GM23338 (cell line): ENCODE measurements at regions not wholly inside any gene's neighbourhood (a gene's known extent, or its start where the extent isn't known, plus 50 kb on each side); places are given as distances from the start of the nearest gene placed in this dataset.

Source experiments
- ATAC-seq: fragments of 200-7000 bp; cut with Tn5 transposase; 3 replicates; pipeline ENCODE4 v1.9.1; 2020
- DNase-seq: peaks from one replicate; pipeline ENCODE4 v3.0.0-alpha.2; 2015; ENCODE audit warnings: low spot score
- H2AFZ ChIP-seq: fragments of 200-600 bp; sonication (generic); 2 replicates; pipeline ENCODE4 v1.8.0; 2016; ENCODE audit warnings: antibody characterized with exemption, mild to moderate bottlenecking, moderate library complexity
- H3F3A ChIP-seq: fragments of 200-600 bp; sonication (generic); replicated peaks from 2 replicates; pipeline ENCODE4 v1.8.0; 2017; ENCODE audit warnings: antibody characterized with exemption, mixed run types, low read depth
- H3K27ac ChIP-seq: fragments of 200-600 bp; sonication (generic); 2 replicates; pipeline ENCODE4 v1.6.1; 2016; ENCODE audit warnings: low read depth
- H3K27me3 ChIP-seq: fragments of 200-600 bp; sonication (generic); 2 replicates; pipeline ENCODE4 v1.8.0; 2016; ENCODE audit warnings: mild to moderate bottlenecking, mixed run types, moderate library complexity; ENCODE audit not compliant: insufficient read depth
- H3K36me3 ChIP-seq: fragments of 200-600 bp; sonication (generic); 2 replicates; pipeline ENCODE4 v1.8.0; 2016; ENCODE audit warnings: mild to moderate bottlenecking; ENCODE audit not compliant: insufficient read depth
- H3K4me1 ChIP-seq: fragments of 200-600 bp; sonication (generic); 2 replicates; pipeline ENCODE4 v1.8.0; 2016; ENCODE audit warnings: mild to moderate bottlenecking, moderate library complexity; ENCODE audit not compliant: insufficient read depth
- H3K4me2 ChIP-seq: fragments of 200-600 bp; sonication (generic); 2 replicates; pipeline ENCODE4 v1.7.1; 2017; ENCODE audit warnings: mixed run types
- H3K4me3 ChIP-seq: fragments of 200-600 bp; sonication (generic); 2 replicates; pipeline ENCODE4 v1.6.1; 2016; ENCODE audit warnings: mixed run types
- H3K79me2 ChIP-seq: fragments of 200-600 bp; sonication (generic); replicated peaks from 2 replicates; pipeline ENCODE4 v1.8.0; 2017; ENCODE audit warnings: mild to moderate bottlenecking; ENCODE audit not compliant: insufficient read depth
- H3K9me2 ChIP-seq: fragments of 200-600 bp; sonication (generic); 2 replicates; pipeline ENCODE4 v1.8.0; 2017; ENCODE audit not compliant: insufficient read depth
- H4K20me1 ChIP-seq: fragments of 200-600 bp; sonication (generic); replicated peaks from 2 replicates; pipeline ENCODE4 v1.8.0; 2017; ENCODE audit warnings: mild to moderate bottlenecking; ENCODE audit not compliant: insufficient read depth
- H3K27ac Mint-ChIP-seq: 2 replicates; pipeline ENCODE4 v1.8.0; 2020; ENCODE audit warnings: inconsistent platforms, mild to moderate bottlenecking, moderate library complexity, mixed read lengths
- H3K27me3 Mint-ChIP-seq: 3 replicates; pipeline ENCODE4 v1.8.0; 2022; ENCODE audit warnings: low read depth, mild to moderate bottlenecking, moderate library complexity, mixed read lengths, inconsistent platforms; ENCODE audit not compliant: insufficient read depth, poor library complexity
- H3K36me3 Mint-ChIP-seq: 3 replicates; pipeline ENCODE4 v1.8.0; 2021; ENCODE audit warnings: low read depth, mild to moderate bottlenecking, inconsistent platforms, moderate library complexity, mixed read lengths
- H3K4me1 Mint-ChIP-seq: 3 replicates; pipeline ENCODE4 v1.8.0; 2020; ENCODE audit warnings: mild to moderate bottlenecking, inconsistent platforms, mixed read lengths
- H3K4me3 Mint-ChIP-seq: 3 replicates; pipeline ENCODE4 v1.8.0; 2021; ENCODE audit warnings: moderate library complexity, mild to moderate bottlenecking, inconsistent platforms, mixed read lengths
- H3K9me3 Mint-ChIP-seq: 3 replicates; pipeline ENCODE4 v1.8.0; 2020; ENCODE audit warnings: moderate library complexity, mild to moderate bottlenecking, inconsistent platforms, mixed read lengths
- CREB1 ChIP-seq: fragments of 250-450 bp; sonication (Bioruptor Pico); IDR thresholded peaks from 2 replicates; pipeline ENCODE4 v1.5.0; 2020; ENCODE audit warnings: low read depth, mild to moderate bottlenecking, moderate library complexity
- EZH2 ChIP-seq: fragments of 200-600 bp; sonication (generic); IDR thresholded peaks from one replicate; pipeline ENCODE4 v1.8.0; 2017; ENCODE audit warnings: antibody characterized with exemption, mild to moderate bottlenecking, low read depth; ENCODE audit not compliant: unreplicated experiment
- EZH2phosphoT487 ChIP-seq: fragments of 200-600 bp; sonication (generic); IDR thresholded peaks from one replicate; pipeline ENCODE4 v1.8.1; 2018; ENCODE audit warnings: antibody characterized with exemption; ENCODE audit not compliant: unreplicated experiment
- JUNB ChIP-seq: IDR thresholded peaks from one replicate; pipeline ENCODE4 v1.6.1; 2016; ENCODE audit warnings: antibody characterized with exemption; ENCODE audit not compliant: unreplicated experiment
- NANOG ChIP-seq: IDR thresholded peaks from 2 replicates; pipeline ENCODE4 v1.6.1; 2016; ENCODE audit warnings: antibody characterized with exemption, borderline replicate concordance
- POLR2AphosphoS5 ChIP-seq: IDR thresholded peaks from 2 replicates; pipeline ENCODE4 v1.6.1; 2016; ENCODE audit warnings: antibody characterized with exemption, low read depth
- STAT1 ChIP-seq: IDR thresholded peaks from one replicate; pipeline ENCODE4 v1.6.1; 2016; ENCODE audit warnings: antibody characterized with exemption; ENCODE audit not compliant: unreplicated experiment
- ZNF114 ChIP-seq: fragments of 250-450 bp; sonication (Bioruptor Pico); IDR thresholded peaks from 2 replicates; pipeline ENCODE4 v1.5.0; 2020; ENCODE audit warnings: mild to moderate bottlenecking, moderate library complexity
- ZNF331 ChIP-seq: fragments of 250-450 bp; sonication (Bioruptor Pico); IDR thresholded peaks from 2 replicates; pipeline ENCODE4 v1.5.0; 2020; ENCODE audit warnings: low read depth, mild to moderate bottlenecking, moderate library complexity
- TF ChIP-seq, protein P1 (sequence below), 2 experiments: fragments of 200-600 bp in 1 of 2; sonication (generic) in 1 of 2; conservative IDR thresholded peaks; 2 replicates each; pipeline versions ENCODE4 v1.5.1 to v1.6.1; 2016 to 2017; ENCODE audit warnings: antibody characterized with exemption in 2 of 2, low read depth in 2 of 2, mild to moderate bottlenecking in 2 of 2, moderate library complexity in 1 of 2
- TF ChIP-seq, protein P2 (sequence below): fragments of 250-450 bp; sonication (Bioruptor Pico); IDR thresholded peaks from 2 replicates; pipeline ENCODE4 v1.5.0; 2020; ENCODE audit warnings: mild to moderate bottlenecking, moderate library complexity
- TF ChIP-seq, protein P3 (sequence below): IDR thresholded peaks from one replicate; pipeline ENCODE4 v1.6.1; 2018; ENCODE audit warnings: antibody characterized with exemption; ENCODE audit not compliant: unreplicated experiment
- TF ChIP-seq, protein P4 (sequence below): IDR thresholded peaks from 2 replicates; pipeline ENCODE4 v1.6.1; 2016; ENCODE audit warnings: antibody characterized with exemption

DNA sequence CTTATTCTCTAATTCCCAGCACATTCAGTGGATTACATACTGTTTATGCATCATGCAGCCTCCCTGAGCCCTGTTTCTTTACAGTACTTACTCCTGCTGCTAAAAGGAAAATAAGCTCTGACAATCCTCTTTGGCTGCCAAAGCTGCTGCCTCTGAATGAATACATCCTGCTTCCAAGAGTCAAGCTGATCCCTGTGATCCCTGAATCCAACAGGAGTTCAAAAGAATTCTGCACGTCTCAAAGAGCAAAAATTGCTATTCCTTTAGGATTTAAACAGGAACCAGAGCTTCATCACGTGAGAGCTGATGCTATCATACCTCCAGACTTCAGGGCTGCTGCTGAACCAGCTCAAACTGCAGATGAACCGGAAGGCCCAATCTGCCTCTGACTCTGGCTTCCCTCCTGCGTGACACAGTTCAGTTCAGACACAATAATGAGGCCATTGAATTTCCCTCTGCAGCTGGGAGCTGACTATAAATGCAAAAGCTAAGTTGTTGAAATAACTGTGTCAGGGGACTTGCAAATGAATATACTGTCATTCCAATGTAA, 851.0 kb upstream of the PHF14 start:
- Histone ChIP-seq H3K9me2 (no peaks in the 10 kb centered on the region), H3K36me3 (no peaks in the 10 kb centered on the region), H3K27ac (0 out of 2 replicates have a peak overlapping the region, but pooled peaks have one; percentile 47), H3K79me2 (no peaks in the 10 kb centered on the region), H4K20me1 (no peaks in the 10 kb centered on the region), H3F3A (no peaks in the 10 kb centered on the region), H3K4me3 (no peak overlapping the region), H3K4me2 (0 out of 2 replicates have a peak overlapping the region, but pooled peaks have one; percentile 17), H3K27me3 (no peaks in the 10 kb centered on the region), H3K4me1 (peaks cover 23% of the 10 kb centered on the region), H2AFZ (peak overlapping the region; percentile 90)
- Mint-ChIP-seq H3K27ac (no peak overlapping the region), H3K4me1 (peaks cover 21% of the 10 kb centered on the region), H3K9me3 (no peaks in the 10 kb centered on the region), H3K4me3 (no peak overlapping the region), H3K36me3 (no peaks in the 10 kb centered on the region), H3K27me3 (no peaks in the 10 kb centered on the region)
- ATAC-seq (peak; percentile 71), DNase-seq (peak; percentile 22)
- TF ChIP-seq, protein P1, sequence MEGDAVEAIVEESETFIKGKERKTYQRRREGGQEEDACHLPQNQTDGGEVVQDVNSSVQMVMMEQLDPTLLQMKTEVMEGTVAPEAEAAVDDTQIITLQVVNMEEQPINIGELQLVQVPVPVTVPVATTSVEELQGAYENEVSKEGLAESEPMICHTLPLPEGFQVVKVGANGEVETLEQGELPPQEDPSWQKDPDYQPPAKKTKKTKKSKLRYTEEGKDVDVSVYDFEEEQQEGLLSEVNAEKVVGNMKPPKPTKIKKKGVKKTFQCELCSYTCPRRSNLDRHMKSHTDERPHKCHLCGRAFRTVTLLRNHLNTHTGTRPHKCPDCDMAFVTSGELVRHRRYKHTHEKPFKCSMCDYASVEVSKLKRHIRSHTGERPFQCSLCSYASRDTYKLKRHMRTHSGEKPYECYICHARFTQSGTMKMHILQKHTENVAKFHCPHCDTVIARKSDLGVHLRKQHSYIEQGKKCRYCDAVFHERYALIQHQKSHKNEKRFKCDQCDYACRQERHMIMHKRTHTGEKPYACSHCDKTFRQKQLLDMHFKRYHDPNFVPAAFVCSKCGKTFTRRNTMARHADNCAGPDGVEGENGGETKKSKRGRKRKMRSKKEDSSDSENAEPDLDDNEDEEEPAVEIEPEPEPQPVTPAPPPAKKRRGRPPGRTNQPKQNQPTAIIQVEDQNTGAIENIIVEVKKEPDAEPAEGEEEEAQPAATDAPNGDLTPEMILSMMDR (conservative IDR thresholded peaks at IDR 0.05; ENCODE audit: low read depth in 2 of 2) = no peak
- TF ChIP-seq POLR2AphosphoS5 (no peak), JUNB (no peak), EZH2 (no peak), NANOG (no peak), CREB1 (CRISPR knock-in tag) (no peak), STAT1 (no peak), ZNF114 (CRISPR knock-in tag) (no peak), ZNF331 (CRISPR knock-in tag) (no peak), EZH2phosphoT487 (no peak)
- TF ChIP-seq, protein P2, sequence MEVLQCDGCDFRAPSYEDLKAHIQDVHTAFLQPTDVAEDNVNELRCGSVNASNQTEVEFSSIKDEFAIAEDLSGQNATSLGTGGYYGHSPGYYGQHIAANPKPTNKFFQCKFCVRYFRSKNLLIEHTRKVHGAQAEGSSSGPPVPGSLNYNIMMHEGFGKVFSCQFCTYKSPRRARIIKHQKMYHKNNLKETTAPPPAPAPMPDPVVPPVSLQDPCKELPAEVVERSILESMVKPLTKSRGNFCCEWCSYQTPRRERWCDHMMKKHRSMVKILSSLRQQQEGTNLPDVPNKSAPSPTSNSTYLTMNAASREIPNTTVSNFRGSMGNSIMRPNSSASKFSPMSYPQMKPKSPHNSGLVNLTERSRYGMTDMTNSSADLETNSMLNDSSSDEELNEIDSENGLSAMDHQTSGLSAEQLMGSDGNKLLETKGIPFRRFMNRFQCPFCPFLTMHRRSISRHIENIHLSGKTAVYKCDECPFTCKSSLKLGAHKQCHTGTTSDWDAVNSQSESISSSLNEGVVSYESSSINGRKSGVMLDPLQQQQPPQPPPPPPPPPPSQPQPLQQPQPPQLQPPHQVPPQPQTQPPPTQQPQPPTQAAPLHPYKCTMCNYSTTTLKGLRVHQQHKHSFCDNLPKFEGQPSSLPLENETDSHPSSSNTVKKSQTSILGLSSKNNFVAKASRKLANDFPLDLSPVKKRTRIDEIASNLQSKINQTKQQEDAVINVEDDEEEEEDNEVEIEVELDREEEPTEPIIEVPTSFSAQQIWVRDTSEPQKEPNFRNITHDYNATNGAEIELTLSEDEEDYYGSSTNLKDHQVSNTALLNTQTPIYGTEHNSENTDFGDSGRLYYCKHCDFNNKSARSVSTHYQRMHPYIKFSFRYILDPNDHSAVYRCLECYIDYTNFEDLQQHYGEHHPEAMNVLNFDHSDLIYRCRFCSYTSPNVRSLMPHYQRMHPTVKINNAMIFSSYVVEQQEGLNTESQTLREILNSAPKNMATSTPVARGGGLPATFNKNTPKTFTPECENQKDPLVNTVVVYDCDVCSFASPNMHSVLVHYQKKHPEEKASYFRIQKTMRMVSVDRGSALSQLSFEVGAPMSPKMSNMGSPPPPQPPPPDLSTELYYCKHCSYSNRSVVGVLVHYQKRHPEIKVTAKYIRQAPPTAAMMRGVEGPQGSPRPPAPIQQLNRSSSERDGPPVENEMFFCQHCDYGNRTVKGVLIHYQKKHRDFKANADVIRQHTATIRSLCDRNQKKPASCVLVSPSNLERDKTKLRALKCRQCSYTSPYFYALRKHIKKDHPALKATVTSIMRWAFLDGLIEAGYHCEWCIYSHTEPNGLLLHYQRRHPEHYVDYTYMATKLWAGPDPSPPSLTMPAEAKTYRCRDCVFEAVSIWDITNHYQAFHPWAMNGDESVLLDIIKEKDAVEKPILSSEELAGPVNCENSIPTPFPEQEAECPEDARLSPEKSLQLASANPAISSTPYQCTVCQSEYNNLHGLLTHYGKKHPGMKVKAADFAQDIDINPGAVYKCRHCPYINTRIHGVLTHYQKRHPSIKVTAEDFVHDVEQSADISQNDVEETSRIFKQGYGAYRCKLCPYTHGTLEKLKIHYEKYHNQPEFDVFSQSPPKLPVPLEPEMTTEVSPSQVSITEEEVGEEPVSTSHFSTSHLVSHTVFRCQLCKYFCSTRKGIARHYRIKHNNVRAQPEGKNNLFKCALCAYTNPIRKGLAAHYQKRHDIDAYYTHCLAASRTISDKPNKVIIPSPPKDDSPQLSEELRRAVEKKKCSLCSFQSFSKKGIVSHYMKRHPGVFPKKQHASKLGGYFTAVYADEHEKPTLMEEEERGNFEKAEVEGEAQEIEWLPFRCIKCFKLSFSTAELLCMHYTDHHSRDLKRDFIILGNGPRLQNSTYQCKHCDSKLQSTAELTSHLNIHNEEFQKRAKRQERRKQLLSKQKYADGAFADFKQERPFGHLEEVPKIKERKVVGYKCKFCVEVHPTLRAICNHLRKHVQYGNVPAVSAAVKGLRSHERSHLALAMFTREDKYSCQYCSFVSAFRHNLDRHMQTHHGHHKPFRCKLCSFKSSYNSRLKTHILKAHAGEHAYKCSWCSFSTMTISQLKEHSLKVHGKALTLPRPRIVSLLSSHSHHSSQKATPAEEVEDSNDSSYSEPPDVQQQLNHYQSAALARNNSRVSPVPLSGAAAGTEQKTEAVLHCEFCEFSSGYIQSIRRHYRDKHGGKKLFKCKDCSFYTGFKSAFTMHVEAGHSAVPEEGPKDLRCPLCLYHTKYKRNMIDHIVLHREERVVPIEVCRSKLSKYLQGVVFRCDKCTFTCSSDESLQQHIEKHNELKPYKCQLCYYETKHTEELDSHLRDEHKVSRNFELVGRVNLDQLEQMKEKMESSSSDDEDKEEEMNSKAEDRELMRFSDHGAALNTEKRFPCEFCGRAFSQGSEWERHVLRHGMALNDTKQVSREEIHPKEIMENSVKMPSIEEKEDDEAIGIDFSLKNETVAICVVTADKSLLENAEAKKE (CRISPR knock-in tag) = no peak
- TF ChIP-seq, protein P3, sequence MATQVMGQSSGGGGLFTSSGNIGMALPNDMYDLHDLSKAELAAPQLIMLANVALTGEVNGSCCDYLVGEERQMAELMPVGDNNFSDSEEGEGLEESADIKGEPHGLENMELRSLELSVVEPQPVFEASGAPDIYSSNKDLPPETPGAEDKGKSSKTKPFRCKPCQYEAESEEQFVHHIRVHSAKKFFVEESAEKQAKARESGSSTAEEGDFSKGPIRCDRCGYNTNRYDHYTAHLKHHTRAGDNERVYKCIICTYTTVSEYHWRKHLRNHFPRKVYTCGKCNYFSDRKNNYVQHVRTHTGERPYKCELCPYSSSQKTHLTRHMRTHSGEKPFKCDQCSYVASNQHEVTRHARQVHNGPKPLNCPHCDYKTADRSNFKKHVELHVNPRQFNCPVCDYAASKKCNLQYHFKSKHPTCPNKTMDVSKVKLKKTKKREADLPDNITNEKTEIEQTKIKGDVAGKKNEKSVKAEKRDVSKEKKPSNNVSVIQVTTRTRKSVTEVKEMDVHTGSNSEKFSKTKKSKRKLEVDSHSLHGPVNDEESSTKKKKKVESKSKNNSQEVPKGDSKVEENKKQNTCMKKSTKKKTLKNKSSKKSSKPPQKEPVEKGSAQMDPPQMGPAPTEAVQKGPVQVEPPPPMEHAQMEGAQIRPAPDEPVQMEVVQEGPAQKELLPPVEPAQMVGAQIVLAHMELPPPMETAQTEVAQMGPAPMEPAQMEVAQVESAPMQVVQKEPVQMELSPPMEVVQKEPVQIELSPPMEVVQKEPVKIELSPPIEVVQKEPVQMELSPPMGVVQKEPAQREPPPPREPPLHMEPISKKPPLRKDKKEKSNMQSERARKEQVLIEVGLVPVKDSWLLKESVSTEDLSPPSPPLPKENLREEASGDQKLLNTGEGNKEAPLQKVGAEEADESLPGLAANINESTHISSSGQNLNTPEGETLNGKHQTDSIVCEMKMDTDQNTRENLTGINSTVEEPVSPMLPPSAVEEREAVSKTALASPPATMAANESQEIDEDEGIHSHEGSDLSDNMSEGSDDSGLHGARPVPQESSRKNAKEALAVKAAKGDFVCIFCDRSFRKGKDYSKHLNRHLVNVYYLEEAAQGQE = no peak
- TF ChIP-seq, protein P4, sequence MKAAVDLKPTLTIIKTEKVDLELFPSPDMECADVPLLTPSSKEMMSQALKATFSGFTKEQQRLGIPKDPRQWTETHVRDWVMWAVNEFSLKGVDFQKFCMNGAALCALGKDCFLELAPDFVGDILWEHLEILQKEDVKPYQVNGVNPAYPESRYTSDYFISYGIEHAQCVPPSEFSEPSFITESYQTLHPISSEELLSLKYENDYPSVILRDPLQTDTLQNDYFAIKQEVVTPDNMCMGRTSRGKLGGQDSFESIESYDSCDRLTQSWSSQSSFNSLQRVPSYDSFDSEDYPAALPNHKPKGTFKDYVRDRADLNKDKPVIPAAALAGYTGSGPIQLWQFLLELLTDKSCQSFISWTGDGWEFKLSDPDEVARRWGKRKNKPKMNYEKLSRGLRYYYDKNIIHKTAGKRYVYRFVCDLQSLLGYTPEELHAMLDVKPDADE = no peak
